GM19035 (cell line): ENCODE measurements at regions not wholly inside any gene's neighbourhood (a gene's known extent, or its start where the extent isn't known, plus 50 kb on each side); places are given as distances from the start of the nearest gene placed in this dataset.
A peak's percentile ranks its signal among the peaks of the same experiment; 100 is the strongest.
"Not testable (repeated sequence)": the region's sequence is repeated elsewhere in the genome, so short reads cannot be mapped to it uniquely, and the experiment has no call there.

Source experiments
- ATAC-seq: cut with Tn5 transposase; IDR thresholded peaks from one replicate; pipeline ENCODE4 v1.9.1; 2021; ENCODE audit not compliant: unreplicated experiment

GRCh38 chr21:8377093-8377841, 2144.1 kb upstream of the TPTE start:
- peak; percentile 66 for ATAC-seq

DNA sequence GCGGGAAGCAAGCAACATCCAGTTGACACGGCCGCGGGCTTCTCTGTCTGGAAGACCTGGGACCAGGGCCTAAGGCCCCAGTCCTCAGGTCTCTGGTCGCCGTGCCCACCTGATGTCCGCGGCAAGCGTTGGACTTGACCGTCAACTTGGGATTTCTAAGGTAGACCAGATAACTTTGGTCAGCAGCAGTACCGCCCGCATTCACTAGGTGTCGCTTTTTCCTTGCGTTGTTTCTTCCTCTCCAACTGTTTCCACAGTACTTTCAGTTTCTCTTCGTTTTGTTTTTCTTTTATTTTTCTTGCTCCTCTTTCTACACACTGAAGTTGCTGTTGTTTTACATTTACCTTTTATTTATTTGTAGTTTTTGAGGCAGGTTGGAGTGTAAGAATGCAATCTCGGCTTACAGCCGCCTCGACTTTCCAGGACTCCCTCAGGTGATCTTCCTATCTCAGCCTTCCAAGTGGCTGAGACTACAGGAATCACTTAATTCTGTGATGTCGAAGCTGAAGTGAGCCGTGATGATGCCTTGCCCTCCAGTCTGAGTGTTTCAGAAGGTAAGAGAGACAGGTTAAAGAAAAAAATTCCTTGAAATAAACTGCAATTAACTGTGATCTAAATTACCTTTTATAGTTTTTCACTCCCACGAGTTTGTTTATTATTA, 2140.8 kb upstream of the TPTE start:
- peak; percentile 62 for ATAC-seq

DNA sequence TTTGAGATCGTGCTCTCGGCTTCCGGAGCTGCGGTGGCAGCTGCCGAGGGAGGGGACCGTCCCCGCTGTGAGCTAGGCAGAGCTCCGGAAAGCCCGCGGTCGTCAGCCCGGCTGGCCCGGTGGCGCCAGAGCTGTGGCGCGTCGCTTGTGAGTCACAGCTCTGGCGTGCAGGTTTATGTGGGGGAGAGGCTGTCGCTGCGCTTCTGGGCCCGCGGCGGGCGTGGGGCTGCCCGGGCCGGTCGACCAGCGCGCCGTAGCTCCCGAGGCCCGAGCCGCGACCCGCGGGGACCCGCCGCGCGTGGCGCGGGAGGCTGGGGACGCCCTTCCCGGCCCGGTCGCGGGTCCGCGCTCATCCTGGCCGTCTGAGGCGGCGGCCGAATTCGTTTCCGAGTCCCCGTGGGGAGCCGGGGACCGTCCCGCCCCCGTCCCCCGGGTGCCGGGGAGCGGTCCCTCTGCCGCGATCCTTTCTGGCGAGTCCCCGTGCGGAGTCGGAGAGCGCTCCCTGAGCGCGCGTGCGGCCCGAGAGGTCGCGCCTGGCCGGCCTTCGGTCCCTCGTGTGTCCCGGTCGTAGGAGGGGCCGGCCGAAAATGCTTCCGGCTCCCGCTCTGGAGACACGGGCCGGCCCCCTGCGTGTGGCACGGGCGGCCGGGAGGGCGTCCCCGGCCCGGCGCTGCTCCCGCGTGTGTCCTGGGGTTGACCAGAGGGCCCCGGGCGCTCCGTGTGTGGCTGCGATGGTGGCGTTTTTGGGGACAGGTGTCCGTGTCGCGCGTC, 2133.0 kb upstream of the TPTE start:
- not testable (repeated sequence) for ATAC-seq

GRCh38 chr21:8388940-8389238, 2132.5 kb upstream of the TPTE start:
- ATAC-seq: not testable (repeated sequence)

GRCh38 chr21:8390550-8391171, 2130.7 kb upstream of the TPTE start:
- peak; percentile 58 for ATAC-seq

DNA sequence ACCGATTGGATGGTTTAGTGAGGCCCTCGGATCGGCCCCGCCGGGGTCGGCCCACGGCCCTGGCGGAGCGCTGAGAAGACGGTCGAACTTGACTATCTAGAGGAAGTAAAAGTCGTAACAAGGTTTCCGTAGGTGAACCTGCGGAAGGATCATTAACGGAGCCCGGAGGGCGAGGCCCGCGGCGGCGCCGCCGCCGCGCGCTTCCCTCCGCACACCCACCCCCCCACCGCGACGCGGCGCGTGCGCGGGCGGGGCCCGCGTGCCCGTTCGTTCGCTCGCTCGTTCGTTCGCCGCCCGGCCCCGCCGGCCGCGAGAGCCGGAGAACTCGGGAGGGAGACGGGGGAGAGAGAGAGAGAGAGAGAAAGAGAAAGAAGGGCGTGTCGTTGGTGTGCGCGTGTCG, 2127.0 kb upstream of the TPTE start:
- not testable (repeated sequence) for ATAC-seq

- not testable (repeated sequence) for ATAC-seq
Observed at GRCh38 chr21:8395992-8396391, 2125.4 kb upstream of the TPTE start.

- ATAC-seq: not testable (repeated sequence)
Observed at GRCh38 chr21:8398870-8399437, 2122.4 kb upstream of the TPTE start.

DNA sequence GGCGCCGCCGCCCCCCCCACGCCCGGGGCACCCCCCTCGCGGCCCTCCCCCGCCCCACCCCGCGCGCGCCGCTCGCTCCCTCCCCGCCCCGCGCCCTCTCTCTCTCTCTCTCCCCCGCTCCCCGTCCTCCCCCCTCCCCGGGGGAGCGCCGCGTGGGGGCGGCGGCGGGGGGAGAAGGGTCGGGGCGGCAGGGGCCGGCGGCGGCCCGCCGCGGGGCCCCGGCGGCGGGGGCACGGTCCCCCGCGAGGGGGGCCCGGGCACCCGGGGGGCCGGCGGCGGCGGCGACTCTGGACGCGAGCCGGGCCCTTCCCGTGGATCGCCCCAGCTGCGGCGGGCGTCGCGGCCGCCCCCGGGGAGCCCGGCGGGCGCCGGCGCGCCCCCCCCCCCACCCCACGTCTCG, 2121.5 kb upstream of the TPTE start:
- ATAC-seq: not testable (repeated sequence)

DNA sequence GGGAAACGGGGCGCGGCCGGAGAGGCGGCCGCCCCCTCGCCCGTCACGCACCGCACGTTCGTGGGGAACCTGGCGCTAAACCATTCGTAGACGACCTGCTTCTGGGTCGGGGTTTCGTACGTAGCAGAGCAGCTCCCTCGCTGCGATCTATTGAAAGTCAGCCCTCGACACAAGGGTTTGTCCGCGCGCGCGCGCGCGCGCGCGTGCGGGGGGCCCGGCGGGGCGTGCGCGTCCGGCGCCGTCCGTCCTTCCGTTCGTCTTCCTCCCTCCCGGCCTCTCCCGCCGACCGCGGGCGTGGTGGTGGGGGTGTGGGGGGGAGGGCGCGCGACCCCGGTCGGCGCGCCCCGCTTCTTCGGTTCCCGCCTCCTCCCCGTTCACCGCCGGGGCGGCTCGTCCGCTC, 2119.6 kb upstream of the TPTE start:
- not testable (repeated sequence) for ATAC-seq

DNA sequence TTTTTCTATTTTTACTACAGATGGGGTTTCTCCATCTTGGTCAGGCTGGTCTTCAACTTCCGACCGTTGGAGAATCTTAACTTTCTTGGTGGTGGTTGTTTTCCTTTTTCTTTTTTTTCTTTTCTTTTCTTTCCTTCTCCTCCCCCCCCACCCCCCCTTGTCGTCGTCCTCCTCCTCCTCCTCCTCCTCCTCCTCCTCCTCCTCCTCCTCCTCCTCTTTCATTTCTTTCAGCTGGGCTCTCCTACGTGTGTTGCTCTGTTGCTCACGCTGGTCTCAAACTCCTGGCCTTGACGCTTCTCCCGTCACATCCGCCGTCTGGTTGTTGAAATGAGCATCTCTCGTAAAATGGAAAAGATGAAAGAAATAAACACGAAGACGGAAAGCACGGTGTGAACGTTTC, 2115.1 kb upstream of the TPTE start:
- ATAC-seq: not testable (repeated sequence)

DNA sequence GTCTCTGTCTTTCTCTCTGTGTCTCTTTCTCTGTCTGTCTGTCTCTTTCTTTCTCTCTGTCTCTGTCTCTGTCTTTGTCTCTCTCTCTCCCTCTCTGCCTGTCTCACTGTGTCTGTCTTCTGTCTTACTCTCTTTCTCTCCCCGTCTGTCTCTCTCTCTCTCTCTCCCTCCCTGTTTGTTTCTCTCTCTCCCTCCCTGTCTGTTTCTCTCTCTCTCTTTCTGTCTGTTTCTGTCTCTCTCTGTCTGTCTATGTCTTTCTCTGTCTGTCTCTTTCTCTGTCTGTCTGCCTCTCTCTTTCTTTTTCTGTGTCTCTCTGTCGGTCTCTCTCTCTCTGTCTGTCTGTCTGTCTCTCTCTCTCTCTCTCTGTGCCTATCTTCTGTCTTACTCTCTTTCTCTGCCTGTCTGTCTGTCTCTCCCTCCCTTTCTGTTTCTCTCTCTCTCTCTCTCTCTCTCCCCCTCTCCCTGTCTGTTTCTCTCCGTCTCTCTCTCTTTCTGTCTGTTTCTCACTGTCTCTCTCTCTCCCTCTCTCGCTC, 2110.2 kb upstream of the TPTE start:
- ATAC-seq: not testable (repeated sequence)

DNA sequence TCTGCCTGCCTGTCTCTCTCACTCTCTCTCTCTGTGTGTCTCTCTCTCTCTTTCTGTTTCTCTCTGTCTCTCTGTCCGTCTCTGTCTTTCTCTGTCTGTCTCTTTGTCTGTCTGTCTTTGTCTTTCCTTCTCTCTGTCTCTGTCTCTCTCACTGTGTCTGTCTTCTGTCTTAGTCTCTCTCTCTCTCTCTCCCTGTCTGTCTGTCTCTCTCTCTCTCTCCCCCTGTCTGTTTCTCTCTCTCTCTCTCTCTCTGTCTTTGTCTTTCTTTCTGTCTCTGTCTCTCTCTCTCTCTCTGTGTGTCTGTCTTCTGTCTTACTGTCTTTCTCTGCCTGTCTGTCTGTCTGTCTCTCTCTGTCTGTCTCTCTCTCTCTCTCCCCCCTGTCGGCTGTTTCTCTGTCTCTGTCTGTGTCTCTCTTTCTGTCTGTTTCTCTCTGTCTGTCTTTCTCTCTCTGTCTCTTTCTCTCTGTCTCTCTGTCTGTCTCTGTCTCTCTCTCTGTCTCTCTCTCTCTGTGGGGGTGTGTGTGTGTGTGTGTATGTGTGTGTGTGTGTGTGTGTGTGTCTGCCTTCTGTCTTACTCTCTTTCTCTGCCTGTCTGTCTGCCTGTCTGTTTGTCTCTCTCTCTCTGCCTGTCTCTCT, 2101.3 kb upstream of the TPTE start:
- ATAC-seq: peak; percentile 77

DNA sequence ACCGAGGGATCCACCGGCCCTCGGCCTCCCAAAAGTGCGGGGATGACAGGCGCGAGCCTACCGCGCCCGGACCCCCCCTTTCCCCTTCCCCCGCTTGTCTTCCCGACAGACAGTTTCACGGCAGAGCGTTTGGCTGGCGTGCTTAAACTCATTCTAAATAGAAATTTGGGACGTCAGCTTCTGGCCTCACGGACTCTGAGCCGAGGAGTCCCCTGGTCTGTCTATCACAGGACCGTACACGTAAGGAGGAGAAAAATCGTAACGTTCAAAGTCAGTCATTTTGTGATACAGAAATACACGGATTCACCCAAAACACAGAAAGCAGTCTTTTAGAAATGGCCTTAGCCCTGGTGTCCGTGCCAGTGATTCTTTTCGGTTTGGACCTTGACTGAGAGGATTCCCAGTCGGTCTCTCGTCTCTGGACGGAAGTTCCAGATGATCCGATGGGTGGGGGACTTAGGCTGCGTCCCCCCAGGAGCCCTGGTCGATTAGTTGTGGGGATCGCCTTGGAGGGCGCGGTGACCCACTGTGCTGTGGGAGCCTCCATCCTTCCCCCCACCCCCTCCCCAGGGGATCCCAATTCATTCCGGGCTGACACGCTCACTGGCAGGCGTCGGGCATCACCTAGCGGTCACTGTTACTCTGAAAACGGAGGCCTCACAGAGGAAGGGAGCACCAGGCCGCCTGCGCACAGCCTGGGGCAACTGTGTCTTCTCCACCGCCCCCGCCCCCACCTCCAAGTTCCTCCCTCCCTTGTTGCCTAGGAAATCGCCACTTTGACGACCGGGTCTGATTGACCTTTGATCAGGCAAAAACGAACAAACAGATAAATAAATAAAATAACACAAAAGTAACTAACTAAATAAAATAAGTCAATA, 2093.4 kb upstream of the TPTE start:
- ATAC-seq: peak; percentile 42

DNA sequence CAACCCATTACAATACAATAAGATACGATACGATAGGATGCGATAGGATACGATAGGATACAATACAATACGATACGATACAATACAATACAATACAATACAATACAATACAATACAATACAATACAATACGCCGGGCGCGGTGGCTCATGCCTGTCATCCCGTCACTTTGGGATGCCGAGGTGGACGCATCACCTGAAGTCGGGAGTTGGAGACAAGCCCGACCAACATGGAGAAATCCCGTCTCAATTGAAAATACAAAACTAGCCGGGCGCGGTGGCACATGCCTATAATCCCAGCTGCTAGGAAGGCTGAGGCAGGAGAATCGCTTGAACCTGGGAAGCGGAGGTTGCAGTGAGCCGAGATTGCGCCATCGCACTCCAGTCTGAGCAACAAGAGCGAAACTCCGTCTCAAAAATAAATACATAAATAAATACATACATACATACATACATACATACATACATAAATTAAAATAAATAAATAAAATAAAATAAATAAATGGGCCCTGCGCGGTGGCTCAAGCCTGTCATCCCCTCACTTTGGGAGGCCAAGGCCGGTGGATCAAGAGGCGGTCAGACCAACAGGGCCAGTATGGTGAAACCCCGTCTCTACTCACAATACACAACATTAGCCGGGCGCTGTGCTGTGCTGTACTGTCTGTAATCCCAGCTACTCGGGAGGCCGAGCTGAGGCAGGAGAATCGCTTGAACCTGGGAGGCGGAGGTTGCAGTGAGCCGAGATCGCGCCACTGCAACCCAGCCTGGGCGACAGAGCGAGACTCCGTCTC, 2092.5 kb upstream of the TPTE start:
- ATAC-seq: peak; percentile 69

DNA sequence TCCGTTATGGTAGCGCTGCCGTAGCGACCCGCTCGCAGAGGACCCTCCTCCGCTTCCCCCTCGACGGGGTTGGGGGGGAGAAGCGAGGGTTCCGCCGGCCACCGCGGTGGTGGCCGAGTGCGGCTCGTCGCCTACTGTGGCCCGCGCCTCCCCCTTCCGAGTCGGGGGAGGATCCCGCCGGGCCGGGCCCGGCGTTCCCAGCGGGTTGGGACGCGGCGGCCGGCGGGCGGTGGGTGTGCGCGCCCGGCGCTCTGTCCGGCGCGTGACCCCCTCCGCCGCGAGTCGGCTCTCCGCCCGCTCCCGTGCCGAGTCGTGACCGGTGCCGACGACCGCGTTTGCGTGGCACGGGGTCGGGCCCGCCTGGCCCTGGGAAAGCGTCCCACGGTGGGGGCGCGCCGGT, 2086.7 kb upstream of the TPTE start:
- not testable (repeated sequence) for ATAC-seq

DNA sequence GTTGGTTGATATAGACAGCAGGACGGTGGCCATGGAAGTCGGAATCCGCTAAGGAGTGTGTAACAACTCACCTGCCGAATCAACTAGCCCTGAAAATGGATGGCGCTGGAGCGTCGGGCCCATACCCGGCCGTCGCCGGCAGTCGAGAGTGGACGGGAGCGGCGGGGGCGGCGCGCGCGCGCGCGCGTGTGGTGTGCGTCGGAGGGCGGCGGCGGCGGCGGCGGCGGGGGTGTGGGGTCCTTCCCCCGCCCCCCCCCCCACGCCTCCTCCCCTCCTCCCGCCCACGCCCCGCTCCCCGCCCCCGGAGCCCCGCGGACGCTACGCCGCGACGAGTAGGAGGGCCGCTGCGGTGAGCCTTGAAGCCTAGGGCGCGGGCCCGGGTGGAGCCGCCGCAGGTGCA, 2078.3 kb upstream of the TPTE start:
- ATAC-seq: not testable (repeated sequence)

- not testable (repeated sequence) for ATAC-seq
Observed at GRCh38 chr21:8449807-8450206, 2071.6 kb upstream of the TPTE start.
